ENCODE measurements at regions not wholly inside any gene's neighbourhood (a gene's known extent, or its start where the extent isn't known, plus 50 kb on each side); places are given as distances from the start of the nearest gene placed in this dataset.

- H3K9me3 ChIP-seq (replicated peaks; ENCODE audit: control insufficient read depth, insufficient read depth, low read depth, low read length): no peaks in the 10 kb centered on the region
- no TSS peak for BruUV-seq (replicated peaks)
- H2AFZ ChIP-seq (ENCODE audit: low read depth, low read length): no peak overlapping the region
- no peak for ATAC-seq
- H3K27ac ChIP-seq (ENCODE audit: extremely low read depth, low read depth, low read length): no peak overlapping the region
- no peaks in the 10 kb centered on the region for H4K20me1 ChIP-seq (replicated peaks; ENCODE audit: control insufficient read depth, insufficient read depth, low read length)
- FAIRE-seq: no peak
- no peaks in the 10 kb centered on the region for H3K4me1 ChIP-seq (replicated peaks in 1 of 2; ENCODE audit: control insufficient read depth in 2 of 2, insufficient read depth in 2 of 2, low read length in 2 of 2)
- no peaks in the 10 kb centered on the region for H3K27me3 ChIP-seq (ENCODE audit: control insufficient read depth in 2 of 2, insufficient read depth in 2 of 2, low read length in 2 of 2)
- H3K9ac ChIP-seq (ENCODE audit: insufficient read depth in 1 of 2, low read depth in 2 of 2, low read length in 2 of 2): no peak overlapping the region
- POLR2A ChIA-PET: interaction anchor here (0.6 kb wide), 1 partner anchor 17 kb away, joined by 3 read pairs; no protein-coding TSS in a partner anchor
- H3K79me2 ChIP-seq (ENCODE audit: control insufficient read depth, insufficient read depth, low read length): no peaks in the 10 kb centered on the region
- H3K4me3 ChIP-seq: no peak overlapping the region
- H3K36me3 ChIP-seq (ENCODE audit: control insufficient read depth, insufficient read depth, low read length): no peaks in the 10 kb centered on the region
- no peak for DNase-seq (ENCODE audit: extremely low read depth in 1 of 4, low spot score in 3 of 4)
- no peak overlapping the region for H3K4me2 ChIP-seq (ENCODE audit: insufficient read depth, low read length)
- CTCF ChIA-PET (ENCODE audit: low intra/inter-chr PET ratio): no interaction called here
- no peaks in the 10 kb centered on the region for H3K9me1 ChIP-seq (ENCODE audit: control insufficient read depth, insufficient read depth, low read length)
- in situ Hi-C loops (cut with MboI) (no loop called here), intact Hi-C loops (cut with micrococcal nuclease) (no loop called here)
- TF ChIP-seq ZHX1 (conservative IDR thresholded peaks at IDR 0.05; ENCODE audit: low read length): no peak
- no peak for TF ChIP-seq MBD2 (IDR thresholded peaks at IDR 0.05; ENCODE audit: borderline replicate concordance, low read depth)
- no peak for TF ChIP-seq ZNF395 (CRISPR knock-in tag; IDR thresholded peaks at IDR 0.05)
- TF ChIP-seq GATAD2A (IDR thresholded peaks at IDR 0.05): no peak
- TF ChIP-seq MTA3 (IDR thresholded peaks at IDR 0.05; ENCODE audit: borderline replicate concordance): no peak
- no peak for TF ChIP-seq FOXK2 (conservative IDR thresholded peaks at IDR 0.05 in 1 of 2, IDR thresholded peaks at IDR 0.05 in 1 of 2; ENCODE audit: low read depth in 2 of 2)
- no peak for TF ChIP-seq KLF16 (IDR thresholded peaks at IDR 0.05)
- TF ChIP-seq SRSF3 (IDR thresholded peaks at IDR 0.05; ENCODE audit: insufficient read depth, low read length): no peak
- TF ChIP-seq YY1 (IDR thresholded peaks at IDR 0.05; ENCODE audit: borderline replicate concordance in 1 of 3, control insufficient read depth in 1 of 3, extremely low read depth in 1 of 3, insufficient read depth in 3 of 3, insufficient read length in 1 of 3, insufficient replicate concordance in 2 of 3, low read depth in 1 of 3, low read length in 2 of 3): no peak
- TF ChIP-seq ZNF57 (CRISPR knock-in tag; IDR thresholded peaks at IDR 0.05): no peak
- no peak for TF ChIP-seq TEAD1 (CRISPR knock-in tag; IDR thresholded peaks at IDR 0.05)
- no peak for TF ChIP-seq RBM15 (IDR thresholded peaks at IDR 0.05; ENCODE audit: insufficient read depth, low read length)
- TF ChIP-seq PREB (CRISPR knock-in tag; IDR thresholded peaks at IDR 0.05): no peak
- no peak for TF ChIP-seq HDAC3 (IDR thresholded peaks at IDR 0.05; ENCODE audit: borderline replicate concordance, partially characterized antibody)
- no peak for TF ChIP-seq MED1 (CRISPR knock-in tag; IDR thresholded peaks at IDR 0.05; ENCODE audit: borderline replicate concordance)
These were observed 94.4 kb upstream of the KCTD3 start for GRCh38 chr1:215472723-215473122.
